NCI-H446 (cell line): ENCODE measurements at regions not wholly inside any gene's neighbourhood (a gene's known extent, or its start where the extent isn't known, plus 50 kb on each side); places are given as distances from the start of the nearest gene placed in this dataset.

Experiments used
- DNase-seq, 2 experiments: peaks; one replicate each; lab custom pipeline; 2025; lab: John Stamatoyannopoulos, UW

- DNase-seq = no peak
Measured at GRCh38 chr4:180057891-180058671, 2185.1 kb upstream of the TENM3 start.

GRCh38 chr4:180058691-180059215 lies 2184.4 kb upstream of the TENM3 start:
- DNase-seq = no peak

GRCh38 chr4:180059216-180059881 lies 2183.9 kb upstream of the TENM3 start:
- DNase-seq = no peak

GRCh38 chr4:180060159-180060889 lies 2182.9 kb upstream of the TENM3 start:
- DNase-seq = no peak

GRCh38 chr4:180081072-180081471 lies 2162.1 kb upstream of the TENM3 start:
- no peak for DNase-seq

GRCh38 chr4:180084561-180084960 lies 2158.6 kb upstream of the TENM3 start:
- DNase-seq = no peak

- no peak for DNase-seq
Measured at GRCh38 chr4:180086480-180087190, 2156.6 kb upstream of the TENM3 start.

- no peak for DNase-seq
Measured at GRCh38 chr4:180098586-180098985, 2144.6 kb upstream of the TENM3 start.

- DNase-seq = no peak
Measured at GRCh38 chr4:180099957-180100356, 2143.2 kb upstream of the TENM3 start.

GRCh38 chr4:180100433-180101344 lies 2142.5 kb upstream of the TENM3 start:
- DNase-seq = no peak

- DNase-seq = no peak
Measured at GRCh38 chr4:180101348-180102083, 2141.7 kb upstream of the TENM3 start.

- DNase-seq = no peak
Measured at GRCh38 chr4:180103794-180104193, 2139.4 kb upstream of the TENM3 start.

- DNase-seq = no peak
Measured at GRCh38 chr4:180105362-180105761, 2137.8 kb upstream of the TENM3 start.

- no peak for DNase-seq
Measured at GRCh38 chr4:180106122-180106521, 2137.1 kb upstream of the TENM3 start.

GRCh38 chr4:180106997-180107396 lies 2136.2 kb upstream of the TENM3 start:
- no peak for DNase-seq

- DNase-seq = no peak
Measured at GRCh38 chr4:180116840-180117239, 2126.4 kb upstream of the TENM3 start.

- no peak for DNase-seq
Measured at GRCh38 chr4:180120068-180120467, 2123.1 kb upstream of the TENM3 start.

- DNase-seq = no peak
Measured at GRCh38 chr4:180134091-180134866, 2108.9 kb upstream of the TENM3 start.

GRCh38 chr4:180141734-180142133 lies 2101.5 kb upstream of the TENM3 start:
- DNase-seq = no peak
